GM12865 (cell line): ENCODE measurements at regions not wholly inside any gene's neighbourhood (a gene's known extent, or its start where the extent isn't known, plus 50 kb on each side); places are given as distances from the start of the nearest gene placed in this dataset.

Source experiments
- DNase-seq: peaks from one replicate; pipeline ENCODE4 v3.0.0; 2010; ENCODE audit warnings: low read depth
- H3K4me3 ChIP-seq: 2 replicates; pipeline ENCODE4 v1.5.1; 2011; ENCODE audit warnings: mild to moderate bottlenecking, low read depth, low read length, control low read depth
- CTCF ChIP-seq: IDR thresholded peaks from 2 replicates; pipeline ENCODE4 v1.5.1; 2011; ENCODE audit warnings: low read length, control low read depth, low read depth, inconsistent platforms; ENCODE audit not compliant: insufficient read depth; ENCODE audit errors: missing control alignments

GRCh38 chr3:132180337-132180791 lies 136.8 kb upstream of the ACP3 start:
- no peak for TF ChIP-seq CTCF
- peak; percentile 56 for DNase-seq
- H3K4me3 ChIP-seq, result no peak overlapping the region

GRCh38 chr3:132183811-132184210 lies 133.4 kb upstream of the ACP3 start:
- TF ChIP-seq CTCF, result no peak
- DNase-seq, result no peak
- no peak overlapping the region for H3K4me3 ChIP-seq

- no peak overlapping the region for H3K4me3 ChIP-seq
- no peak for TF ChIP-seq CTCF
- no peak for DNase-seq
Observed at GRCh38 chr3:132187746-132188145, 129.5 kb upstream of the ACP3 start.

GRCh38 chr3:132189601-132190000 lies 127.6 kb upstream of the ACP3 start:
- no peak for TF ChIP-seq CTCF

GRCh38 chr3:132196113-132196512 lies 121.1 kb upstream of the ACP3 start:
- no peak for TF ChIP-seq CTCF
- no peak for DNase-seq
- no peak overlapping the region for H3K4me3 ChIP-seq

More at GRCh38 chr3:132189601-132190000, 127.6 kb upstream of the ACP3 start:
- H3K4me3 ChIP-seq, result no peak overlapping the region
- no peak for DNase-seq

GRCh38 chr3:132198516-132198915 lies 118.7 kb upstream of the ACP3 start:
- no peak for TF ChIP-seq CTCF
- DNase-seq, result no peak
- no peak overlapping the region for H3K4me3 ChIP-seq

GRCh38 chr3:132199451-132199850 lies 117.8 kb upstream of the ACP3 start:
- no peak for DNase-seq
- no peak overlapping the region for H3K4me3 ChIP-seq
- no peak for TF ChIP-seq CTCF
